Mesenchymal stem cell (in vitro differentiated cells and primary cell): ENCODE measurements at regions not wholly inside any gene's neighbourhood (a gene's known extent, or its start where the extent isn't known, plus 50 kb on each side); places are given as distances from the start of the nearest gene placed in this dataset.

ENCODE experiments used
- DNase-seq: peaks from one replicate; pipeline ENCODE4 v3.0.0-alpha.2; 2013
- H2AFZ ChIP-seq: one replicate; pipeline ENCODE4 v1.6.1; 2013; ENCODE audit warnings: low read depth, mild to moderate bottlenecking, control low read depth, inconsistent platforms, low read length, moderate library complexity
- H2AK5ac ChIP-seq: 2 replicates; pipeline ENCODE4 v1.6.1; 2013; ENCODE audit warnings: low read length, moderate library complexity, mild to moderate bottlenecking, inconsistent platforms; ENCODE audit not compliant: severe bottlenecking
- H2BK120ac ChIP-seq: one replicate; pipeline ENCODE4 v1.6.1; 2013; ENCODE audit warnings: low read depth, mild to moderate bottlenecking, inconsistent platforms, low read length, moderate library complexity
- H2BK12ac ChIP-seq, 2 experiments: one replicate each; pipeline ENCODE4 v1.6.1; 2013; ENCODE audit warnings: inconsistent platforms in 2 of 2, low read length in 2 of 2, mild to moderate bottlenecking in 2 of 2, moderate library complexity in 2 of 2, control low read depth in 1 of 2
- H2BK15ac ChIP-seq: one replicate; pipeline ENCODE4 v1.6.1; 2013; ENCODE audit warnings: mild to moderate bottlenecking, low read depth, inconsistent platforms; ENCODE audit not compliant: poor library complexity, severe bottlenecking
- H2BK5ac ChIP-seq: 2 replicates; pipeline ENCODE4 v1.6.1; 2013; ENCODE audit warnings: low read depth, mild to moderate bottlenecking, low read length, control low read depth, inconsistent platforms; ENCODE audit not compliant: poor library complexity, severe bottlenecking
- H3K14ac ChIP-seq, 2 experiments: one replicate each; pipeline ENCODE4 v1.6.1; 2013; ENCODE audit warnings: inconsistent platforms in 2 of 2, low read length in 2 of 2, control low read depth in 1 of 2, mild to moderate bottlenecking in 1 of 2, moderate library complexity in 1 of 2
- H3K18ac ChIP-seq, 2 experiments: one replicate each; pipeline ENCODE4 v1.6.1; 2013; ENCODE audit warnings: inconsistent platforms in 2 of 2, low read length in 2 of 2, control low read depth in 1 of 2, low read depth in 1 of 2, mild to moderate bottlenecking in 1 of 2
- H3K23ac ChIP-seq, 2 experiments: one replicate each; pipeline ENCODE4 v1.6.1; 2013; ENCODE audit warnings: inconsistent platforms in 2 of 2, low read length in 2 of 2, mild to moderate bottlenecking in 2 of 2, moderate library complexity in 2 of 2, control low read depth in 1 of 2
- H3K27ac ChIP-seq: 2 replicates; pipeline ENCODE4 v1.5.1; 2013; ENCODE audit warnings: mild to moderate bottlenecking, moderate library complexity, low read length, control low read depth, inconsistent platforms; ENCODE audit not compliant: poor library complexity, severe bottlenecking
- H3K27me3 ChIP-seq, 2 experiments: 2 replicates each; pipeline versions ENCODE4 v1.6.1 to v1.7.0; 2013; ENCODE audit warnings: low read length in 2 of 2, mild to moderate bottlenecking in 2 of 2, moderate library complexity in 2 of 2, control low read depth in 1 of 2, inconsistent platforms in 1 of 2; ENCODE audit not compliant: control insufficient read depth in 1 of 2, insufficient read depth in 1 of 2
- H3K36me3 ChIP-seq, 2 experiments: 2 replicates each; pipeline versions ENCODE4 v1.6.1 to v1.7.0; 2013; ENCODE audit warnings: low read length in 2 of 2, control low read depth in 1 of 2, inconsistent platforms in 1 of 2, low read depth in 1 of 2, mild to moderate bottlenecking in 1 of 2; ENCODE audit not compliant: insufficient read depth in 2 of 2, control insufficient read depth in 1 of 2
- H3K4ac ChIP-seq, 2 experiments: one replicate each; pipeline ENCODE4 v1.6.1; 2013; ENCODE audit warnings: inconsistent platforms in 2 of 2, low read length in 2 of 2, mild to moderate bottlenecking in 2 of 2, moderate library complexity in 2 of 2, control low read depth in 1 of 2, low read depth in 1 of 2
- H3K4me1 ChIP-seq: 2 replicates; pipeline ENCODE4 v1.6.1; 2013; ENCODE audit warnings: low read depth, low read length, control low read depth; ENCODE audit not compliant: control insufficient read depth, insufficient read depth
- H3K4me2 ChIP-seq: 2 replicates; pipeline ENCODE4 v1.6.1; 2013; ENCODE audit warnings: low read length, mild to moderate bottlenecking, inconsistent platforms; ENCODE audit not compliant: poor library complexity, severe bottlenecking
- H3K4me3 ChIP-seq, 2 experiments: 2 replicates each; pipeline versions ENCODE4 v1.5.1 to v1.7.0; 2013; ENCODE audit warnings: low read length in 2 of 2, mild to moderate bottlenecking in 2 of 2, control low read depth in 1 of 2, low read depth in 1 of 2; ENCODE audit not compliant: insufficient read depth in 1 of 2
- H3K79me1 ChIP-seq: replicated peaks from 2 replicates; pipeline ENCODE4 v1.6.1; 2013; ENCODE audit warnings: mild to moderate bottlenecking, control low read depth, low read length, inconsistent platforms; ENCODE audit not compliant: poor library complexity, severe bottlenecking
- H3K9ac ChIP-seq: 2 replicates; pipeline ENCODE4 v1.7.0; 2013; ENCODE audit warnings: mild to moderate bottlenecking, low read length, moderate library complexity
- H3K9me3 ChIP-seq: 2 replicates; pipeline ENCODE4 v1.7.0; 2013; ENCODE audit warnings: mild to moderate bottlenecking, low read length; ENCODE audit not compliant: control insufficient read depth
- H4K8ac ChIP-seq: one replicate; pipeline ENCODE4 v1.6.1; 2013; ENCODE audit warnings: inconsistent platforms, mild to moderate bottlenecking, low read length, moderate library complexity
- H4K91ac ChIP-seq: one replicate; pipeline ENCODE4 v1.6.1; 2013; ENCODE audit warnings: mild to moderate bottlenecking, low read length, inconsistent platforms
- WGBS: methylation state at CpG from one replicate; pipeline ENCODE4 v1.1.7; 2013; ENCODE audit warnings: mixed read lengths; 5-methylcytosine and 5-hydroxymethylcytosine counted together

DNA sequence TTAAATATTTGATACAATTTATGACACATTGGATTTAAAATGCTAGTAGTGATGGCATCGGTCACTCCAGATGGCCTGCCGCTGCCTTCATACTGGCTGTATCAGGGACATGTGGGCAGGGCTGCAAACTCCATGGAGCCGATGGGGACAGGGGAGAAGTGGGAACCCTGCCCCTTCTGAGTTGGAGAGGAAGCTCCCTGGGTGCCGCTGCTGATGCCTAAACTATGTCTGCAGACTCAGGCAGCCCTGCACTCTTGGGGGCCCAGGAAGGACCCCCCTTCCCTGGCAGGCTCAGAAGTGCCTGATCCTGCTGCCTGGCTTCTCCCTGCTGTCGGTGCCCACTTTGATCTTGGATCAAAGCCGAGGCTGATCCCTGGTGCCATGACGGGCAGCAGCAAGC is 1522.1 kb downstream of the OTOL1 start:
- Histone ChIP-seq H2BK120ac (no peak overlapping the region), H3K4ac (no peak overlapping the region), H2BK12ac (no peak overlapping the region), H3K4me3 (no peak overlapping the region), H3K9me3 (no peaks in the 10 kb centered on the region), H3K79me1 (no peaks in the 10 kb centered on the region), H3K27ac (no peak overlapping the region), H3K4me1 (no peaks in the 10 kb centered on the region), H3K36me3 (peaks cover 0 to 4% of the 10 kb centered on the region in 2 experiments), H4K91ac (no peak overlapping the region), H2AK5ac (no peak overlapping the region), H2BK15ac (no peak overlapping the region), H3K14ac (peak overlapping the region in 1 of 2 experiments; percentile 81), H2AFZ (no peak overlapping the region), H3K4me2 (no peak overlapping the region), H4K8ac (peak overlapping the region; percentile 28), H2BK5ac (no peak overlapping the region), H3K27me3 (no peaks in the 10 kb centered on the region), H3K9ac (no peak overlapping the region), H3K18ac (peak overlapping the region in 1 of 2 experiments; percentile 34), H3K23ac (no peak overlapping the region)
- WGBS, result 95% methylated on average over 7 of the region's 7 CpGs
- DNase-seq, result no peak

DNA sequence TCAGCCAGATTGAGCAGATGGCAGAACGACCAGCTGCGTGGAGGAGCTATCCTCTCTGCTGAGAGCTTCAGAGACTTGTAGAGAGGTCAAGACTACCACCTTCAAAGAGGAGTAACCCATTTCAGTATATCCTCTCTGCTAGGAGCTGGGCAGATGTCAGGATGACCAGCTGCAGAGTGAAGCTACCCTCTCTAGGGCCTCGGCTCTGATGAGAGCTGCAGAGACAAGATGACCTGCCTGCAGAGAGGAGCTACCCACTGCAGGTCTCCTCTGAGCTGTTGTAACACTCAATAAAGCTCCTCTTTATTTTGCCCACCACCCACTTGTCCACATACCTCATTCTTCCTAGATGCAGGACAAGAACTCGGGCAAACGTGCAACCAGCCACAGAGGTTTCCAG is 1522.7 kb downstream of the OTOL1 start:
- Histone ChIP-seq H3K23ac (no peak overlapping the region), H2AK5ac (no peak overlapping the region), H2BK120ac (no peak overlapping the region), H4K91ac (no peak overlapping the region), H3K18ac (no peak overlapping the region), H3K9me3 (no peaks in the 10 kb centered on the region), H2BK15ac (no peak overlapping the region), H4K8ac (no peak overlapping the region), H3K14ac (no peak overlapping the region), H3K36me3 (peaks cover 0 to 4% of the 10 kb centered on the region in 2 experiments), H3K27me3 (no peaks in the 10 kb centered on the region), H3K4me1 (no peaks in the 10 kb centered on the region), H3K4ac (no peak overlapping the region), H2AFZ (no peak overlapping the region), H2BK12ac (no peak overlapping the region), H3K9ac (no peak overlapping the region), H3K4me2 (no peak overlapping the region), H3K4me3 (no peak overlapping the region), H2BK5ac (no peak overlapping the region), H3K27ac (no peak overlapping the region), H3K79me1 (no peaks in the 10 kb centered on the region)
- WGBS, result 37% methylated on average over 5 of the region's 5 CpGs
- DNase-seq, result no peak

DNA sequence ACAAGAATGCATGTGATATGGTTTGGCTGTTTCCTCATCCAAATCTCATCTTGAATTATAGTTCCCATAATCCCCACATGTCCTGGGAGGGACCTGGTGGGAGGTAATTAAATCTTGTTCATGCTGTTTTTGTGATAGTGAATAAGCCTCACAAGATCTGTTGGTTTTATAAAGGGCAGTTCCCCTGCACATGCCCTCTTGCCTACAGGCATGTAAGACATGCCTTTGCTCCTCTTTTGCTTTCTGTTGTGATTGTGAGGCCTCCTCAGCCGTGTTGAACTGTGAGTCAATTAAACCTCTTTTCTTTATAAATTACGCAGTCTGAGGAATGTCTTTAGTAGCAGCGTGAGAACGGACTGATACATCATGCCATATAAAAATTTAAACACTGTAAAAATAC is 1537.0 kb downstream of the OTOL1 start:
- Histone ChIP-seq H2BK5ac (no peak overlapping the region), H3K4me3 (no peak overlapping the region), H3K4me2 (no peak overlapping the region), H3K23ac (no peak overlapping the region), H4K91ac (no peak overlapping the region), H2BK12ac (no peak overlapping the region), H2BK120ac (no peak overlapping the region), H3K4ac (no peak overlapping the region), H3K18ac (no peak overlapping the region), H3K27ac (no peak overlapping the region), H3K9ac (no peak overlapping the region), H2AFZ (no peak overlapping the region), H2AK5ac (no peak overlapping the region), H3K4me1 (no peaks in the 10 kb centered on the region), H2BK15ac (no peak overlapping the region), H4K8ac (no peak overlapping the region), H3K14ac (no peak overlapping the region), H3K79me1 (no peaks in the 10 kb centered on the region), H3K27me3 (no peaks in the 10 kb centered on the region), H3K36me3 (no peaks in the 10 kb centered on the region), H3K9me3 (no peaks in the 10 kb centered on the region)
- no peak for DNase-seq
- WGBS, result 100% methylated on average over 1 of the region's 4 CpGs

DNA sequence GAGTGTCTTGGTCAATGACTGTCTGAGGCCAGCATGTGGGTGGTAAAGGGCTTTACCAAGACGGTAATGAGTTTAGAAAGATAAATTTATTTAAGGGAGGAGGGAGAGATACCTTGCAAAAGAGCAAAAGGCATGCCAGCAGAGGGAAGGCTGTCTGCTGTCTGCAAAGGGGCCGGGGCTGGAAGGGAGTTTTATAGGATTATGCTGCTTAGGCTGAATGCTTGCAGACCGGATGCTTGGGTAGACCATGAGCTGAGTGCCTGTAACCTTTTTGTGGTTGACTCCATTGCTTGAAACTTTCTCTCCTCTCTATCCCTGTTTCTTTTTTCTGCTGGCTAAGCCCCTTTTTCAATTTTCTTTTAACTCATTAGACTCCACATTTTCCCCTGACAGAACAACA is 1543.0 kb downstream of the OTOL1 start:
- H3K27me3 ChIP-seq, result no peaks in the 10 kb centered on the region
- H3K36me3 ChIP-seq, result no peaks in the 10 kb centered on the region
- H2BK15ac ChIP-seq, result no peak overlapping the region
- peak overlapping the region in 1 of 2 experiments; percentile 24 for H3K4ac ChIP-seq
- no peak overlapping the region for H2BK5ac ChIP-seq
- no peak overlapping the region for H3K18ac ChIP-seq
- no peak overlapping the region for H3K27ac ChIP-seq
- H3K4me1 ChIP-seq, result no peaks in the 10 kb centered on the region
- H3K14ac ChIP-seq, result no peak overlapping the region
- H4K91ac ChIP-seq, result no peak overlapping the region
- WGBS, result 81% methylated on average over 3 of the region's 3 CpGs
- no peaks in the 10 kb centered on the region for H3K9me3 ChIP-seq
- H3K4me3 ChIP-seq, result no peak overlapping the region
- H3K79me1 ChIP-seq, result no peaks in the 10 kb centered on the region
- no peak for DNase-seq
- no peak overlapping the region for H2BK120ac ChIP-seq
- no peak overlapping the region for H2AK5ac ChIP-seq
- no peak overlapping the region for H2BK12ac ChIP-seq
- no peak overlapping the region for H3K9ac ChIP-seq
- H4K8ac ChIP-seq, result no peak overlapping the region
- H3K23ac ChIP-seq, result no peak overlapping the region
- H3K4me2 ChIP-seq, result no peak overlapping the region
- no peak overlapping the region for H2AFZ ChIP-seq
